ENCODE measurements at regions not wholly inside any gene's neighbourhood (a gene's known extent, or its start where the extent isn't known, plus 50 kb on each side); places are given as distances from the start of the nearest gene placed in this dataset.
A peak's percentile ranks its signal among the peaks of the same experiment; 100 is the strongest.
"Not testable (repeated sequence)": the region's sequence is repeated elsewhere in the genome, so short reads cannot be mapped to it uniquely, and the experiment has no call there.

GRCh38 chr7:145104400-145104799 is 268.5 kb upstream of the TPK1 start:
- Histone ChIP-seq H3K36me3 (no peaks in the 10 kb centered on the region), H3K9me3 (ENCODE audit: severe bottlenecking) (no peaks in the 10 kb centered on the region), H3K27ac (no peak overlapping the region), H3K4me3 (ENCODE audit: low read depth, low read length) (no peak overlapping the region), H3K27me3 (ENCODE audit: insufficient read depth, low read depth, severe bottlenecking) (no peaks in the 10 kb centered on the region)
- TF ChIP-seq CTCF (IDR thresholded peaks at IDR 0.05; ENCODE audit: low read depth, low read length): no peak
- no peak for DNase-seq

- H3K36me3 ChIP-seq; DNase-seq; H3K27ac ChIP-seq; H3K27me3 ChIP-seq (ENCODE audit: insufficient read depth, low read depth, severe bottlenecking); H3K4me3 ChIP-seq (ENCODE audit: low read depth, low read length); H3K9me3 ChIP-seq (ENCODE audit: severe bottlenecking): not testable (repeated sequence)
These were observed 266.3 kb upstream of the TPK1 start for GRCh38 chr7:145102199-145102598.

- Histone ChIP-seq H3K27ac (no peak overlapping the region), H3K9me3 (ENCODE audit: severe bottlenecking) (no peaks in the 10 kb centered on the region), H3K4me3 (ENCODE audit: low read depth, low read length) (no peak overlapping the region), H3K27me3 (ENCODE audit: insufficient read depth, low read depth, severe bottlenecking) (no peaks in the 10 kb centered on the region), H3K36me3 (no peaks in the 10 kb centered on the region)
- no peak for TF ChIP-seq CTCF (IDR thresholded peaks at IDR 0.05; ENCODE audit: low read depth, low read length)
- DNase-seq: no peak
These were observed 256.9 kb upstream of the TPK1 start for GRCh38 chr7:145092766-145093165.

- no peak overlapping the region for H3K4me3 ChIP-seq (ENCODE audit: low read depth, low read length)
- no peaks in the 10 kb centered on the region for H3K27me3 ChIP-seq (ENCODE audit: insufficient read depth, low read depth, severe bottlenecking)
- no peak overlapping the region for H3K27ac ChIP-seq
- no peaks in the 10 kb centered on the region for H3K9me3 ChIP-seq (ENCODE audit: severe bottlenecking)
- no peaks in the 10 kb centered on the region for H3K36me3 ChIP-seq
- DNase-seq: no peak
- TF ChIP-seq CTCF (IDR thresholded peaks at IDR 0.05; ENCODE audit: low read depth, low read length): no peak
These were observed 252.4 kb upstream of the TPK1 start for GRCh38 chr7:145088111-145088745.

GRCh38 chr7:145082366-145083161 is 246.7 kb upstream of the TPK1 start:
- Histone ChIP-seq H3K4me3 (ENCODE audit: low read depth, low read length) (no peak overlapping the region), H3K36me3 (no peaks in the 10 kb centered on the region), H3K9me3 (ENCODE audit: severe bottlenecking) (no peaks in the 10 kb centered on the region), H3K27me3 (ENCODE audit: insufficient read depth, low read depth, severe bottlenecking) (no peaks in the 10 kb centered on the region), H3K27ac (no peak overlapping the region)
- TF ChIP-seq CTCF (IDR thresholded peaks at IDR 0.05; ENCODE audit: low read depth, low read length): no peak
- DNase-seq: peak; percentile 22

GRCh38 chr7:145065473-145065872 is 229.6 kb upstream of the TPK1 start:
- H3K9me3 ChIP-seq (ENCODE audit: severe bottlenecking): no peaks in the 10 kb centered on the region
- no peak for DNase-seq
- H3K27ac ChIP-seq: no peak overlapping the region
- H3K27me3 ChIP-seq (ENCODE audit: insufficient read depth, low read depth, severe bottlenecking): no peaks in the 10 kb centered on the region
- no peak for TF ChIP-seq CTCF (IDR thresholded peaks at IDR 0.05; ENCODE audit: low read depth, low read length)
- H3K4me3 ChIP-seq (ENCODE audit: low read depth, low read length): no peak overlapping the region
- H3K36me3 ChIP-seq: no peaks in the 10 kb centered on the region

Data from WERI-Rb-1 (cell line).